Stimulated activated CD4-positive, alpha-beta T cell treated with anti-CD3 and anti-CD28 coated beads, TNF-alpha, amount 100 ng/mL, for 24 hours (primary cell): ENCODE measurements at regions not wholly inside any gene's neighbourhood (a gene's known extent, or its start where the extent isn't known, plus 50 kb on each side); places are given as distances from the start of the nearest gene placed in this dataset.

ENCODE experiments used
- DNase-seq, 3 experiments: peaks; one replicate each; pipeline ENCODE4 v3.0.0-alpha.2; 2020; ENCODE audit warnings: low read depth in 3 of 3

DNA sequence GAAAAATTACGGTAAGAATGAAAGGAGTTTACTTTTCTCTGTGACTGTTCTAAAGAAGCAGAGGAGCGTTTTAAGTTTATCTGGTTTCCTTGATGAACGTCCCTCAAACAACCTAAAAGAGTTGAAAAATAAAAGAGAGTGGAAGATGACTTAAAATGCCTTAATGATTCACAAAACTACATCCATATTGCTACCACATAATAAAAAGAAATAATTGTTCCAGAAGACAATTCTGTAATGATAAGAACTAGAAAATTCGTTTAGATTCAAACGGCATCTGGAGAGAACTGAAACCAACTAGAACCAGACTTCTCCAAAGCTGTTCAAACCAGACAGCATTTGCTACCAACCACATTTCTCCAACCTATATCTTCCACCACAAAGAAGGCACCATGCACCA, 68.1 kb downstream of the TEKT4 start:
- DNase-seq, result no peak

DNA sequence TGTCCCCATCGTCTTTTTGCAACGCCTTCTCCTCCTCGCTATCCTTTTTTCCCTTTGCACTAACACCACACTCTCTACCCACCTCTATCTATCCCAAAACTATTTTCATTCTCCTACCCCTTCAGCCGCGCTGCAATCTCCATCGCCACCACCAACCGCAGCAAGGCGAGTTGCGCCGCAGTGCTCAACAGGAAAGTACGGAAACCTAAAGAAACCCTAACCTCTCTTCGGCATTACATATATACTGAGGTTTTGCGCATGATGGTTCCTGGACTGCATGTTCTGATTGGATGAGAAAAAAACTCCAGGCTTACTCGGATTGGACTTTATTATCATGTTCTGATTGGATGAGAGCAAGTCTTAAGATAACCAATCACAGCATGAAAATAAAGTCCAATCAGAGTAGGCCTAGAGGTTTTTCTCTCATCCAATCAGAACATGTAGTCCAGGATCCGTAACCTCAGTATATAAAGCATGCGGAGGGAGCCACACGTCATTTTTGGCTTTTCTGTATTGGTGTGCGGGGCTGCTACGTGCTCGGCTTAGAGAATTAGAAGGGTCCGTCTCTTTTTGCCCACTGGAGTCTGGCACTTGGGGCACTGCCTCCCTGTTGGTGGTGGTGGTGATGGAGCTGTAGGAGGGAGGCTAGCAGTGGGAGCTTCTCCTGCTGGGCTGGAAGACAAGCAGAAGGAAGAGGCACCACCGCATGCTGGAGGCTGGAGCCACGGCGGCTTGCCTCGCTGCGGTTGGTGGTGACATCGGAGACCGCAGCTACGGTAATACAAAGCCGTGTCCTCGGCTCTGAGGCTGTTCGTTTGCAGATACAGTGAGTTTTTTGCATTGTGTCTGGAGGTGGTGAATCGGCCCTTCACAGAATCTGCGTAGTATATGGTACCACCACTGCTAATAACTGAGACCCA, 76.1 kb downstream of the TEKT4 start:
- DNase-seq, result no peak

DNA sequence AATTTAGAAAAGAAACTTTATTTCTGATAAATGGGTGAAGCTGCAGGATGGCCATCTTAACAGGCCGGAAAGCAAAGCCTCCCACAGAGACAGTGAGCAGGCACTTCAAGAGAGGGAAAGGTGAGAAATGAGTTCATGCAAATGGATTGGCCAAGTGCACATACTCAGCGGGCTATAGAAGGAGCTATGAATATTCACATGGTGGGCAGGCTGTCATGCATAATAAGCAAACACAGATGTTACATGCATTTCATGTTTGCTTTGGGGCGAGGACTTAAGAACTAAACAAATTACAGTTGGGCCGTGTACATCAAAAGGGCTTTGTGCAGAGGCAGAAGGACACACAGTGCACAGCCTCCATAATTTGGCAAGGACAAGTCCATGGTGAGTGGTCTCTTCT, 69.8 kb upstream of the MAL start:
- no peak for DNase-seq

DNA sequence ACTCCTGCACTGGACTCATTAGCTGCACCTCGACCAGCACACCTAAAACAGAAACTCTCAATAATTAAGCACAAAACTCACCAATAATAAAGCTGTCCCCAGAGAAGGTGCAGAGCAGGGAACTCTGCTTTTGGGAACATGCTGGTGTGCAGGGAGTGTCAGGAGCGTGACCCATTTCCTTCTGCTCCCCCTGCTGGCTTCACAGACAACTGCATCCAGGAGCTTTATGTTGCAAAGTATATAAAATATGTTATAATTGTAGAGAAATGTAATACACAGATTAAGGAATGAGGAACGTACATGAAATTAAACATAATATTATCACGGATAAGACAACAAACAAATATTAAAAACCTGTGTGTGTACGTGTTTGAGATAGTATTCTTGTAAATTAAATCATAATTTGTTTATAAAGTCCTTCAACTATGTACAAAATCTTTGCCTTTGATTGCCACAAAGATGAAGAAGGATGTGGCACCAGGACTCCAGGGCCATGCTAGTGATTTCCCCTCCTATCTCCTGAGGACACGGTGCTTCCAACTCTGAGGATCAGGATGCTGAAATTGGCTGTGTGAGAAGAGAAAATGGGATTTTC, 68.6 kb upstream of the MAL start:
- peak in 2 of 3 experiments; percentile 12 to 40 for DNase-seq

DNA sequence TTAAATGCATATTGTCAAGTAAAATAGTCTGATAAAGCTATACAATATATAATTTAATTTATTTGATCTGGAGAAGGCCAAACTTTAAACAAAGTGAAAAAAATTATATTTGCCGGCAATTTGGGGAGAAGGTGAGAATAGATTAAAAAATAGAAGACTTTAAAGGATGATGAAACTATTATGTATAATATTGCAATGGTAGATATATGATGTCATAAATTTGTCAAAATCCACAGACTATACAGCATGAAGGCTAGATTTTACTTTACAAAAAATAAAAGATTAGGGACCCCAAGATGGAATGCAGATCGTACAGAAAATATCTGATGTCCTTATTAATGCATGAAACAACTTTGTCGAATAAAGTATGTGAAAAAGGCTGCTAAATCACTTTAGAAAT, 67.3 kb upstream of the MAL start:
- no peak for DNase-seq

DNA sequence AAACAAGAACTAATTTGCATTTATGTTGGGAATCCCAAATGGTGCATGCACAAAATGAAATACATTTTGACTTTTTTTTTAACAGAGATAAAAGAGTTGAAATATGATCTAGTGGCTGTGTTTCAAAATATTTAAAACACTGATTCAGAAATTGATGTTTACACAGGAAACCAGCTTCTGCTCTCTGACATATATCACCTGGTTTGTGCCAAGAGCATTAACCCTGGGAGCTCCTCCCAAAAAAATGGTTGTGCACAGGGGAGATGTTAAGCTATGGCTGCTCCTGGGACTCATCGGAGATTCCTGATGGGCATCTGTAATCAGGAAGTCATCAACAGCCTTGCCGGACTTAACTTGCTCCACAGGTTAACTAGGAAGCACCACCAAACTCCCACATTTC, 65.2 kb upstream of the MAL start:
- no peak for DNase-seq

DNA sequence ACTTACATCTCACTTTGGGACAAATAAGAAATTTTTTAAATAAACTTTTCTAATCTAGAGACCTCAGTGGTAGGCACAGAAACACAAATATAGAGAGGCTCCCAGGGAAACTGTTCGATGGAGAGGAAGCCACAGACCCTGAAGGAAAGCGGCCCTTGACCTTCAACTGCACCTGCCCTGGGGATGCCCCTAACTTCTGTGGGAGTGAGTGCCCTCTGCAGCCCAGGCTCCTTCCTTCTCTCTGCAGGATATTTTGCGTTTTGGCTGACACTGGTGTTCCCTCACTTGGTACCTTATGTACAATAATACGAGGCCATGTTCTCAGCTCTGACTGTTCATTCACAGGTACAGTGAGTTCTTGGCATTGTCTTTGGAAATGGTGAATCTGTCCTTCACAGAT, 64.8 kb upstream of the MAL start:
- DNase-seq, result no peak

DNA sequence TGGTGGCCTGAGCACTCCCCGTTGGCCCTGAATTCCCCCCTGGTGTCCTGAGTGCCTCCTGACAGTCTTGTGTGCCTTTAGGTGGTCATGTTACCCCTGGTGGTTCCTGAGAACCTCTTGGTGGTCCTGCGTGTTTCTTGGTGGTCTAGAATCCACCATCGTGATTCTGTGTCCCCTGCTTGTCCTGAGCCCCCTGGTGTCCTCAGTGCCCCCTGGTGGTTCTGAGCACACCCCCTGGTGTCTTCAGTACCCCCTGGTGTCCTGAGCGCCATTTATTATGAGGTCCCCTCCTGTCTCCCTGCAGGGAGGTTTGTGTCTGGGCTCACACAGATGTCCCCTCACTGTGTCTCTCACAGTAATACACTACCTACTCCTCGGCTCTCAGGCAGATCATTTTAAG, 61.3 kb upstream of the MAL start:
- no peak for DNase-seq

DNA sequence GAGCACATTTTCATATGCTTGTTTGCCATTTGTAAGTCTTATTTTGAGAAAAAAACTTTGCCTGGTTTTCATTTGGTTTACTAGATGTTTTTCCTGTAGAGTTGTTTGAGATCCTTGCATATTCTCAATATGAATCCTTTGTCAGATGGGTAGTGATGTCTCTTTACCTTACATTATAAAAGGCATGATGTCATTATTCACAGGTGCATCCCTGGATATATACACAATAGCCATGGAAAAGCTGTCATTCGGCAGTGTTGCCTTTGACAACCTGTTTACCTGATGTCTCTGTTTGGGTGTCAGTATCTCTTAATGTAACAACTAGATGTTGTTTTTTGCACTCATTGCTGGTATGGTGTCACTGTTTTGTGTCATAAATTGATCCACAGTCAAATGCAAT, 58.8 kb upstream of the MAL start:
- DNase-seq, result no peak

DNA sequence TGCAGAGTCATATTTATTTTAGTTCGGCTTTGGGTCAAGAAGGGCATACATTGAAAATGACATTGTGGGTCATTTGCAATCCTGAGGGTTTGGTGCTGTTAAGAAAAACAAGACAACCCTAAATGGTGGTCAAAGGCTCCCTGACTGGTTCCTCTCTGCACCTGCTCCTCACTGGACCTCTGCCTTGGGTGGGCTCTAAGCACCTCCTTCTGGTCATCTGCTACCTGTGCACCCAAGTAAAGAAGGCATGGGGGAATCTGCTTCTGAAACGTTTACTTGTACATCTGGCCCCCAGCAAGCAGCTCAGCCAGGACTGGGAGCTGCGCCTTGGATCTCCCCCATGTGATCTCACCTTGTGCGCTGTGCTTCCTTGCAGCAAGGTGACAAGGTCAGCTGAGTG, 55.2 kb upstream of the MAL start:
- DNase-seq, result no peak
